HepG2 (cell line): ENCODE measurements at regions not wholly inside any gene's neighbourhood (a gene's known extent, or its start where the extent isn't known, plus 50 kb on each side); places are given as distances from the start of the nearest gene placed in this dataset.
"Not testable (repeated sequence)": the region's sequence is repeated elsewhere in the genome, so short reads cannot be mapped to it uniquely, and the experiment has no call there.

Source experiments
- ATAC-seq: fragments of 200-7000 bp; cut with Tn5 transposase; 3 replicates; pipeline ENCODE4 v1.9.1; 2020; ENCODE audit warnings: mild to moderate bottlenecking, moderate library complexity
- BruUV-seq: library from RNA; stranded (reverse); fragments of 400-500 nt; replicated peaks from 2 replicates; lab custom pipeline; 2021; lab: Mats Ljungman, UMichigan
- CTCF ChIA-PET: fragments of 300-600 bp; formaldehyde crosslinking; extraction: SDS; loops from one replicate; lab custom pipeline; 2021; ENCODE audit warnings: low total read pairs, inconsistent platforms, low intra/inter-chr PET ratio; lab: Yijun Ruan, JAX
- POLR2A ChIA-PET: fragments of 350-600 bp; sonication (Branson Sonifier 250); formaldehyde crosslinking; loops from one replicate; lab custom pipeline; 2020; ENCODE audit warnings: antibody characterized with exemption, inconsistent platforms; lab: Yijun Ruan, JAX
- DNase-seq: peaks from one replicate; pipeline ENCODE4 v3.0.0-alpha.2; 2015; ENCODE audit warnings: low spot score
- FAIRE-seq: peaks from 3 replicates; lab custom pipeline; 2011; peaks lifted over from hg19 to GRCh38; lab: Jason Lieb, UNC
- H2AFZ ChIP-seq: one replicate; pipeline ENCODE4 v1.6.1; 2011; ENCODE audit warnings: low read length, inconsistent platforms
- H3K27ac ChIP-seq: fragments of 300-600 bp; 3 replicates; pipeline ENCODE4 v1.8.0; 2011; ENCODE audit warnings: mixed run types, mild to moderate bottlenecking, mixed read lengths, low read length, inconsistent platforms; ENCODE audit not compliant: insufficient read depth; ENCODE audit errors: extremely low read length
- H3K27me3 ChIP-seq, 2 experiments: fragments of 200-600 bp in 1 of 2; 2 replicates in 1 of 2; 3 replicates in 1 of 2; pipeline versions ENCODE4 v1.6.0 to v1.8.0; 2011; ENCODE audit warnings: low read length in 2 of 2, mild to moderate bottlenecking in 2 of 2, moderate library complexity in 2 of 2, inconsistent platforms in 1 of 2; ENCODE audit not compliant: insufficient read depth in 2 of 2, control insufficient read depth in 1 of 2
- H3K36me3 ChIP-seq, 2 experiments: fragments of 200-600 bp in 1 of 2; replicated peaks in 1 of 2; 2 replicates in 1 of 2; 3 replicates in 1 of 2; pipeline versions ENCODE4 v1.5.1 to v1.8.0; 2011; ENCODE audit warnings: low read length in 2 of 2, inconsistent platforms in 1 of 2; ENCODE audit not compliant: insufficient read depth in 2 of 2, control insufficient read depth in 1 of 2
- H3K4me1 ChIP-seq: 2 replicates; pipeline ENCODE4 v1.5.1; 2012; ENCODE audit warnings: low read length, inconsistent platforms; ENCODE audit not compliant: insufficient read depth
- H3K4me2 ChIP-seq: 2 replicates; pipeline ENCODE4 v1.6.0; 2011; ENCODE audit warnings: low read depth, low read length, inconsistent platforms
- H3K4me3 ChIP-seq, 3 experiments: fragments of 200-600 bp in 1 of 3; sonication (generic), shearing (Covaris generic) in 1 of 3; replicated peaks in 1 of 3; 2 replicates each; pipeline ENCODE4 v1.5.1; 2011 to 2016; ENCODE audit warnings: low read length in 3 of 3, inconsistent platforms in 2 of 3, low read depth in 2 of 3, mild to moderate bottlenecking in 2 of 3, control low read depth in 1 of 3, mixed read lengths in 1 of 3; ENCODE audit not compliant: insufficient read depth in 1 of 3
- H3K79me2 ChIP-seq: one replicate; pipeline ENCODE4 v1.6.1; 2011; ENCODE audit warnings: low read length, inconsistent platforms; ENCODE audit not compliant: insufficient read depth
- H3K9ac ChIP-seq: 2 replicates; pipeline ENCODE4 v1.6.0; 2011; ENCODE audit warnings: mild to moderate bottlenecking, low read depth, low read length, inconsistent platforms; ENCODE audit not compliant: insufficient read depth
- H3K9me3 ChIP-seq: 2 replicates; pipeline ENCODE4 v1.5.1; 2012; ENCODE audit warnings: mild to moderate bottlenecking, low read length
- H4K20me1 ChIP-seq: 2 replicates; pipeline ENCODE4 v1.6.0; 2011; ENCODE audit warnings: inconsistent platforms, mild to moderate bottlenecking, low read length, moderate library complexity; ENCODE audit not compliant: insufficient read depth
- BCL6 ChIP-seq: IDR thresholded peaks from 2 replicates; pipeline ENCODE4 v1.6.1; 2016; ENCODE audit warnings: missing genetic modification reagents, missing compliant biosample characterization
- MEIS1 ChIP-seq: sonication (generic); formaldehyde crosslinking; IDR thresholded peaks from 2 replicates; pipeline ENCODE4 v1.9.0; 2021; ENCODE audit warnings: mild to moderate bottlenecking, missing genetic modification reagents, moderate library complexity, borderline replicate concordance
- NFKB2 ChIP-seq: sonication (generic); formaldehyde crosslinking; IDR thresholded peaks from 2 replicates; pipeline ENCODE4 v1.4.0; 2020; ENCODE audit warnings: missing genetic modification reagents, borderline replicate concordance
- RBFOX2 ChIP-seq: fragments of 200-400 bp; formaldehyde crosslinking; IDR thresholded peaks from 2 replicates; pipeline ENCODE4 v1.6.1; 2017; ENCODE audit warnings: low read depth, mild to moderate bottlenecking, low read length
- ZNF337 ChIP-seq: sonication (generic); formaldehyde crosslinking; IDR thresholded peaks from 2 replicates; pipeline ENCODE4 v1.5.1; 2020; ENCODE audit warnings: missing genetic modification reagents, low read depth, mild to moderate bottlenecking, borderline replicate concordance
- ZNF549 ChIP-seq: sonication (generic); formaldehyde crosslinking; IDR thresholded peaks from 2 replicates; pipeline ENCODE4 v1.5.0; 2020; ENCODE audit warnings: missing genetic modification reagents
- WGBS: methylation state at CpG from one replicate; pipeline ENCODE4 v1.1.6; 2017; ENCODE audit warnings: low lambda C conversion rate; 5-methylcytosine and 5-hydroxymethylcytosine counted together
- in situ Hi-C: cut with HindIII; loops from 2 replicates; pipeline ENCODE4 v1.10.0; 2017; ENCODE audit warnings: low pct_unique_long_range_greater_than_20kb; ENCODE audit not compliant: extremely low pct_ligation_motif_present
- intact Hi-C: fragments of 100-400 bp; cut with micrococcal nuclease; formaldehyde crosslinking; loops from one replicate; pipeline ENCODE4 v1.10.0; 2022; ENCODE audit not compliant: unreplicated experiment

DNA sequence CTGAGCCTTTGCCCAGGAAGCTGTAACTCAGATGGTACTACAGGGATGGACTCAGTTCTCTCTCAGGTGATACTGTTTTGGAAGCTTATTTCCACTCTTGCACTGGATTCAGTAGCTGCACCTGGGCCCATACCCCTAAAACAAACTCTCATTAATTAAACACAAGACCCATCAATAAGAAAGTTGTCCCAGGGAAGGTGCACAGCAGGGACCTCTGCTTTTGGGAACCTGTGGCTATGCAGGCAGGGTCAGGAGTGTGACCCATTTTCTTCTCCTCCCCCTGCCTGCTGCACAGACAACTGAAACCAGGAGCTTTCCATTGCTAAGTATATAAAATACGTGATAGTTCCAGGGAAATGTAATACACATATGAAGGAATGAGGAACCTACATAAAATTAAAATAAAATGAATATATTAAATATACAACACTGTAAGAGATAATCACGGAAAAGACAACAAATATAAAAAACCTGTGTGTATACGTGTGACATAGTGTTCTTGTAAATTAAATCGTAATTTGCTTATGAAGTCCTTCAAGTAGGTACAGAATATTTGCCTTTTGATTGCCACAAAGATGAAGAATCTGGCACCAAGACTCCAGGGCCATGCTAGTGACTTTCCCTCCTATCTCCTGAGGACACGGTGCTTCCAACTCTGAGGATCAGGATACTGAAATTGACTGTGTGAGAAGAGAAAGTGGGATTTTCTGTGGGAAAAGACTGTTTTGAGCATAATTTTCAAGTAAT is 101.6 kb upstream of the GOLGA6L6 start (continued):
- TF ChIP-seq MEIS1 (CRISPR knock-in tag) = no peak
- TF ChIP-seq ZNF549 (CRISPR knock-in tag) = no peak
- TF ChIP-seq NFKB2 = no peak
- TF ChIP-seq ZNF337 = no peak

DNA sequence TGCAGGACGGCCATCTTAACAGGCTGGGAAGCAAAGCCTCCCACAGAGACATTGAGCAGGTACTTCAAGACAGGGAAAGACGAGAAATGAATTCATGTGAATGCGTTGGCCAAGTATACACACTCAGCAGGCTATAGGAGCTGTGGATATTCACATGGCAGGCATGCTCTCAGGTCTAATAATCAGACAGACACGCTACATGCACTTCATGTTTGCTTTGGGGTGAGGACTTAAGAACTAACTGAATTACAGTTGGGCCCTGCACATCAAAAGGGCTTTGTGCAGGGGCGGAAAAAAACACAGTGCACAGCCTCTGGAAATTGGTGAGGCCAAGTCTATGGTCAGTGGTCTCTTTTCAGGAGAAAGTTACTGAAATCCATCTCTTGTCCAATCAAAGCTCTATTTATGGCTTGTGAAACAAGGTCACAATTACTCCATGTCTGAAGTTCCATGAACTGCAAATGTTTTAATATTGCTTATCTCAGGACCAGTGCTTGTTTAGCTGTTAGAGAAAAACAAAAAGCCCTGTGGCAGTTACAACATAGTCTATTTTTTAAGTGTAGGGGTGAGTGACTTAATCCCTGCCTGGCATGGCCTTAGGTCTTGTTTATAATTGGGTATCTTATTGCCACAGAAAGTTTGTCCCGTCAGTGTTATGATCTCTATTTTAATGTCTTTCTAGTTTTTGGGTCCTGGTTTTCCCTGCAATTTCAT is 100.6 kb upstream of the GOLGA6L6 start:
- DNase-seq (peak; percentile 29), FAIRE-seq (no peak), ATAC-seq (peak; percentile 31; the same call in 1 of the 3 replicates)
- Histone ChIP-seq H3K79me2 (no peaks in the 10 kb centered on the region), H2AFZ (no peak overlapping the region), H3K9ac (no peak overlapping the region), H3K4me1 (no peaks in the 10 kb centered on the region), H3K27ac (no peak overlapping the region), H3K36me3 (no peaks in the 10 kb centered on the region), H4K20me1 (no peaks in the 10 kb centered on the region), H3K9me3 (no peaks in the 10 kb centered on the region), H3K4me2 (no peak overlapping the region), H3K4me3 (no peak overlapping the region), H3K27me3 (peaks cover 0 to 2% of the 10 kb centered on the region in 2 experiments; a peak in 1 of 5 replicates)
- in situ Hi-C loops = no loop called here
- ChIA-PET CTCF (no interaction called here), POLR2A (no interaction called here)
- 1% methylated on average over 6 of the region's 6 CpGs for WGBS
- TF ChIP-seq RBFOX2 = no peak
- 0 out of 2 replicates have a peak, but pooled peaks have one; percentile 11 for TF ChIP-seq BCL6 (CRISPR knock-in tag)
- no TSS peak for BruUV-seq
- intact Hi-C loops = no loop called here

DNA sequence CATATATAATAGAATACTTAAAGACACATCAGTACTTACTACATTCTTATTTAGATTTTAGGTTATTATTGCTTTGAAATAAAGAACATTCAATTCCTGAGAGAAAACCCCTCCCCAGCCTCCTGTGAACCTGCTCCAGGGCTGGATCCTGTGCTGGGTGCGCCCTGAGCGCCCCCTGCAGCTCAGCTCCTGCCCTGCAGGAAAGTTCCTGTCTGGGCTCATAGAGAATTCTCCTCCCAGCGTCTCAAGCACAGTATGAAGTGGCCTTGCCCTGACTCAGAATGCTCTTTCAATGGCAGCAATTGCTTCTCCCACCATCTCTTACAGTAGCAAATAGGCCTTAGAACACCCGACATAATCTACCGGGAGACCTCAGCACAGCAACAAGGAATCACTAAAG is 98.8 kb upstream of the GOLGA6L6 start:
- CTCF ChIA-PET, H3K9ac ChIP-seq, H3K9me3 ChIP-seq, H3K27me3 ChIP-seq, H2AFZ ChIP-seq, H4K20me1 ChIP-seq, FAIRE-seq, H3K36me3 ChIP-seq, BruUV-seq, H3K4me3 ChIP-seq, POLR2A ChIA-PET, H3K4me2 ChIP-seq, DNase-seq, intact Hi-C loops, H3K27ac ChIP-seq, H3K4me1 ChIP-seq, in situ Hi-C loops, H3K79me2 ChIP-seq: not testable (repeated sequence)
- peak; percentile 95 for ATAC-seq
- no CpG with 5 or more reads among the region's 5 CpGs for WGBS

DNA sequence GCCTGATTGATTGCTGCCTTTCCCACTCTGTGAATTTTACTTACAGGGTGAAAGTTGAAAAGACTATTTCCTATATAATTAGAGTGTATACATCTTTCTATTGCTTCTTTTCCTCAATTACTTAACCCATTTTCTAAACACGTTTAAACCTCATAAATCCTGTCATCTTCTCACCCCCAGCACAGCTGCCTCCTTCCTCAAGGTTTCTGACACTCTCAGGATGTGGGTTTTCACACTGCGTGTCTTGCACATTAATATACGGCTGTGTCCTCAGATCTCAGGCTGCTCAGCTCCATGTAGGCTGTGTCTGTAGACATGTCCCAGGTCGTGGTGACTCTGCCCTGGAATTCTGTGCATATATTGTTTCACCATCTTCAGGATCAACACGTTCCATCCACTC is 97.6 kb upstream of the GOLGA6L6 start:
- H3K4me2 ChIP-seq, H2AFZ ChIP-seq, H3K4me3 ChIP-seq, intact Hi-C loops, BruUV-seq, H3K27me3 ChIP-seq, POLR2A ChIA-PET, H3K9ac ChIP-seq, FAIRE-seq, H3K9me3 ChIP-seq, ATAC-seq, in situ Hi-C loops, CTCF ChIA-PET, H3K27ac ChIP-seq, H3K36me3 ChIP-seq, H3K79me2 ChIP-seq, H4K20me1 ChIP-seq, H3K4me1 ChIP-seq, DNase-seq: not testable (repeated sequence)
- no CpG with 5 or more reads among the region's 5 CpGs for WGBS
